Effector memory CD8-positive, alpha-beta T cell (primary cell): ENCODE measurements at regions not wholly inside any gene's neighbourhood (a gene's known extent, or its start where the extent isn't known, plus 50 kb on each side); places are given as distances from the start of the nearest gene placed in this dataset.

Experiments used
- ATAC-seq: fragments of 150-1000 bp; cut with Tn5 transposase; replicated peaks from 2 replicates; pipeline ENCODE4 v1.10.0; 2021; ENCODE audit warnings: mild to moderate bottlenecking, moderate library complexity
- DNase-seq, 3 experiments: peaks; one replicate each; pipeline ENCODE4 v3.0.0; 2021
- H3K27ac Mint-ChIP-seq, 2 donors: one replicate each; pipeline ENCODE4 v1.8.0; 2022; ENCODE audit warnings: mild to moderate bottlenecking in 2 of 2, mixed read lengths in 2 of 2, moderate library complexity in 2 of 2
- H3K27me3 Mint-ChIP-seq, 2 donors: one replicate each; pipeline ENCODE4 v1.8.0; 2022; ENCODE audit warnings: mixed read lengths in 2 of 2
- H3K36me3 Mint-ChIP-seq: one replicate; pipeline ENCODE4 v1.8.0; 2022; ENCODE audit warnings: mild to moderate bottlenecking, moderate library complexity, mixed read lengths; ENCODE audit not compliant: insufficient read depth
- H3K4me1 Mint-ChIP-seq, 2 donors: one replicate each; pipeline ENCODE4 v1.8.0; 2022; ENCODE audit warnings: low read depth in 2 of 2, mixed read lengths in 2 of 2
- H3K4me3 Mint-ChIP-seq, 2 donors: one replicate each; pipeline ENCODE4 v1.8.0; 2022; ENCODE audit warnings: mild to moderate bottlenecking in 2 of 2, mixed read lengths in 2 of 2, moderate library complexity in 2 of 2
- H3K9me3 Mint-ChIP-seq, 2 donors: one replicate each; pipeline ENCODE4 v1.8.0; 2022; ENCODE audit warnings: mixed read lengths in 2 of 2

DNA sequence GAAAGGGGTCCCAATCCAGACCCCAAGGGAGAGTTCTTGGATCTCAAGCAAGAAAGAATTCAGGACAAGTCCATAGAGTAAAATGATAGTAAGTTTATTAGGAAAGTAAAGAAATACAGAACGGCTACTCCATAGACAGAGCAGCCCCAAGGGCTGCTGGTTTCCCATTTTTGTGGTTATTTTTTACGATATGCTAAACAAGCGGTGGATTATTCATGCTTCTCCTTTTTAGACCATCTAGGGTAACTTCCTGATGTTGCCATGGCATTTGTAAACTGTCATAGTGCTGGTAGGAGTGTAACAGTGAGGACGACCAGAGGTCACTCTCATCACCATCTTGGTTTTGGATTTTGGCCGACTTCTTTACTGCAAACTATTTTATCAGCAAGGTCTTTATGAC is 1033.4 kb downstream of the SORCS3 start:
- DNase-seq (no peak), ATAC-seq (no peak)
- Mint-ChIP-seq H3K4me1 (no peaks in the 10 kb centered on the region), H3K9me3 (peaks cover 14 to 15% of the 10 kb centered on the region in 2 donors), H3K27ac (no peak overlapping the region), H3K27me3 (no peaks in the 10 kb centered on the region), H3K36me3 (no peaks in the 10 kb centered on the region), H3K4me3 (no peak overlapping the region)

DNA sequence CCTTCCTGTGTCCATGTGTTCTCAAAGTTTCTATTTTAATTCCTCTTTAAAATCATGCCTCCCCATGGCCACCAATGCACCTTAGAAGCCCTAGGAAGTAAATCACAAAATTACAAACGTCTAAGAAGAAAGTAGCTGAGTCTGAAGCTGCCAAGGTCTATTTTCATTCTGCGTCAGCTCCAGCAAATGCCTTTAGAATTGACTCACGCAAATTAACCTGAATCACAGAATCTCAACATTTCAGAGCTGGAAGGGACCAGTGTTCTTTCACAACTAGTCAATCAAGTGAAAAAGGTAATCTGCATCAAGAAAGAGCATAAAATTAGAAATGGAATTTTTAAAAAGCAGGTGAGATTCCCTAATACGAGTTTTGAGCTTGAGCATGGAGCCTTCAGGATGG is 1017.6 kb downstream of the SORCS3 start:
- Mint-ChIP-seq H3K9me3 (peaks cover 7 to 22% of the 10 kb centered on the region in 2 donors), H3K27me3 (no peaks in the 10 kb centered on the region), H3K4me3 (no peak overlapping the region), H3K4me1 (no peaks in the 10 kb centered on the region), H3K36me3 (no peaks in the 10 kb centered on the region), H3K27ac (no peak overlapping the region)
- ATAC-seq (no peak), DNase-seq (no peak)

DNA sequence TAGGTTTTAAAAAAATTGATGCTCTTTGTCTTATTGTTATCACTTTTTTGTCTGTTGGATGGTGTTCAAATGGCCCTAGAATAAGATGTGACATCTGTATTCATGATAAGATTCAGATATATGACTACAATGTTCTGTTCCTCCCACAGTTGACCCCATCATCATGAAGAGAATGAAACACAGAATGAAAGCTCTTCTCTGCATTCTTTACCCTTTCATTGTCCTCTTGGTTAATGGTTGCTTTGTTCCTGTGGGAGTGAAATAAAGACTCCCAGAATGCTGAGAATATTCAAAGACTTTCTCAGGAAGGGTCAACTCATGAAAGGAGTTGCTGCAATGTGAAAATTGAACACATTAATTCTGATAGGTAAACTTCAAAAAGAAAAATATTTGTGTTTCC is 1015.8 kb downstream of the SORCS3 start:
- no peak for ATAC-seq
- H3K4me3 Mint-ChIP-seq: no peak overlapping the region
- no peaks in the 10 kb centered on the region for H3K36me3 Mint-ChIP-seq

DNA sequence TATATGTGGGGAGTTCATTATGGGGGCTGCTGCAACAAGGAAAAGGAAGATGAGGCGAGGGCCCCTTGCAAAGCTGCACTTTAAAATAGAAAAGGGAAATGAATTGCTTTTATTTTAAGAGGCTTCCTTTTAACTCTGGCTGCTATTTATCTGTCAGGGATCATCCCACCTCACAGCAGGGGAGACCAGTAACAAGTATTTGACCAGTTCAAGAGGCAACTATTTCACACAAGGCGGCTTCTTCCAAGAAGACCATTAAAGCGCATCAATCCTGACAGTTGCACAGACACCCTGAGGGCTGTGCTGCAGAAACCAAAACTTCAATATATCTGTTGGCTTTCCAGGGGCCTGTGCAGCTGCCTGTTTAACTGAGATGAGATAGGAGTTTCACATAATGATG is 1009.2 kb downstream of the SORCS3 start:
- no peak for ATAC-seq
- Mint-ChIP-seq H3K27me3 (no peaks in the 10 kb centered on the region), H3K36me3 (no peaks in the 10 kb centered on the region), H3K9me3 (peaks cover 5 to 22% of the 10 kb centered on the region in 2 donors), H3K4me3 (no peak overlapping the region), H3K27ac (no peak overlapping the region), H3K4me1 (no peaks in the 10 kb centered on the region)
- no peak for DNase-seq

More for the DNA sequence above, 1015.8 kb downstream of the SORCS3 start:
- Mint-ChIP-seq H3K27ac (no peak overlapping the region), H3K27me3 (no peaks in the 10 kb centered on the region), H3K9me3 (peaks cover 2 to 17% of the 10 kb centered on the region in 2 donors), H3K4me1 (no peaks in the 10 kb centered on the region)
- DNase-seq: no peak

DNA sequence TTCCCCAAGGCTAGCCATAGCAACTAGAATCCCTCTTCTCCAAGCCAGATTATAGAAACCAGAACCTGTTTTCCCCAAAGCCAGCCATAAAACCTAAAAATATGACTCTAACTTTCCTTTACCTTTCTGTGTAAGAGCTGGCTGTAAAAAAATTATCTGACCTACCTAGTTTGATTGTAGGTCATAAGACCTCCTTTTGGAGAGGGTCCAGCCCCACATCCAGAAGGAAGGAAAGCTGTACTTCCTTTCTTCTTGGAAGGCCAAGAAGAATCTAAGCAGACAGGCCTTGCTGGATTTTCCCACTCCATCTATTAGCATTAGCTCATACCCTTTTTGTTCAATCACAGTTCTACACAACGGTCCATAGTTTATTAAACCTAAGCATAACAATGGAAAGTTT is 1006.3 kb downstream of the SORCS3 start:
- ATAC-seq: no peak
- Mint-ChIP-seq H3K27ac (no peak overlapping the region), H3K4me1 (no peaks in the 10 kb centered on the region), H3K27me3 (no peaks in the 10 kb centered on the region), H3K9me3 (peaks cover 6 to 26% of the 10 kb centered on the region in 2 donors), H3K4me3 (no peak overlapping the region), H3K36me3 (no peaks in the 10 kb centered on the region)
- no peak for DNase-seq

DNA sequence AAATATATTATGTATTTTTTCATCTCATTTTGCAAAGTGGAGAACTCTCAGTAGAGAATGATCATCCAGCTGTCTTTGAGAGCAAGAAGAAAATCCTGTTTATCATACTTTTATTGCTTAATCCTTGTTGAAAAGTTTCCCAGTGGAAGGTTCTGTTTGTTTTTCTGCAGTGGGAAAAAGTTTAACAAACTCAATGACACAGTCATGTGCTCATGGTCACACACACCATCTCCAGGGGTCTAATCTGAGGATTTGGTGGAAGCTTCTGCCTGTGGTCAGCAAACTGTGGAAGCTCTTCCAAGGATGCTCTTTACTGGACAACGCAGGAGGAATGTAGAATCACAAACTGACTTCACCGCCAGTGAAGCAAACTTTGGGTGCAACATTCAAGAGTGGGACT is 1003.9 kb downstream of the SORCS3 start:
- Mint-ChIP-seq H3K27ac (no peak overlapping the region), H3K27me3 (no peaks in the 10 kb centered on the region), H3K9me3 (peaks cover 4 to 24% of the 10 kb centered on the region in 2 donors), H3K4me3 (no peak overlapping the region), H3K4me1 (no peaks in the 10 kb centered on the region), H3K36me3 (no peaks in the 10 kb centered on the region)
- no peak for ATAC-seq
- no peak for DNase-seq

DNA sequence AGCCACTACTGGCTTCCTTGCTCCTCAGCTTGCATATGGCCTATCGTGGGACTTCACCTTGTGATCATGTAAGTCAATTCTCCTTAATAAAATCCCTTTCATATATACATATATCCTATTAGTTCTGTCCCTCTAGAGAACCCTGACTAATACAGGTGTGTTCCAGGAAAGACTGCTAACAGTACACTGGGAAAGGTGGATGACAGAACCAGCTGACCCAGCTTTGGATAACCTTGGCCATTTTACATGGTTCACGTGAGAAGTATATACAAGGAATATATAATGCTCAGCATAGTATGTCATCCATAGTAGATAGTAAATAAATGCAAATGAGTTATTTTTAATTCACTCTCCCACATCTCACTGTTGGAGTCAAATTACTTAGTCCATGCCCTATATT is 1003.5 kb downstream of the SORCS3 start:
- Mint-ChIP-seq H3K9me3 (peaks cover 4 to 20% of the 10 kb centered on the region in 2 donors), H3K27ac (no peak overlapping the region), H3K4me1 (no peaks in the 10 kb centered on the region), H3K36me3 (no peaks in the 10 kb centered on the region), H3K27me3 (no peaks in the 10 kb centered on the region), H3K4me3 (no peak overlapping the region)
- no peak for ATAC-seq
- no peak for DNase-seq

DNA sequence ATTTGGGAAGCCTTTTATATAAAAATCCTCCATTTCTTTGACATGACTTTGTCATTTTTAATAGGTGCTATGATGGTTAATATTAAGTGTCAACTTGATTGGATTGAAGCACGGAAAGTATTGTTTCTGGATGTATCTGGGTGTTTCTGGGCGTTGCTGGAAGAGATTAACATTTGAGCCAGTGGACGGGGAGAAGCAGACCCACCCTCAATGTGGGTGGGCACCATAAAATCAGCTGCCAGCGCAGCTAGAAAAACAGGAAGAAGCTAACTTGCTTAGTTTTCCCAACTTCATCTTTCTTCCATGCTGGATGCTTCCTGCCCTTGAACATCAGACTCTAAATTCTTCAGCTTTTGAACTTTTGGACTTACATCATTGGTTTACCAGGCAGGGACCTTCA is 1003.0 kb downstream of the SORCS3 start:
- DNase-seq (no peak), ATAC-seq (no peak)
- H3K27me3 Mint-ChIP-seq: no peaks in the 10 kb centered on the region
- H3K27ac Mint-ChIP-seq: no peak overlapping the region
- no peaks in the 10 kb centered on the region for H3K36me3 Mint-ChIP-seq
- H3K4me1 Mint-ChIP-seq: no peaks in the 10 kb centered on the region
- peaks cover 4 to 19% of the 10 kb centered on the region in 2 donors for H3K9me3 Mint-ChIP-seq
- no peak overlapping the region for H3K4me3 Mint-ChIP-seq

DNA sequence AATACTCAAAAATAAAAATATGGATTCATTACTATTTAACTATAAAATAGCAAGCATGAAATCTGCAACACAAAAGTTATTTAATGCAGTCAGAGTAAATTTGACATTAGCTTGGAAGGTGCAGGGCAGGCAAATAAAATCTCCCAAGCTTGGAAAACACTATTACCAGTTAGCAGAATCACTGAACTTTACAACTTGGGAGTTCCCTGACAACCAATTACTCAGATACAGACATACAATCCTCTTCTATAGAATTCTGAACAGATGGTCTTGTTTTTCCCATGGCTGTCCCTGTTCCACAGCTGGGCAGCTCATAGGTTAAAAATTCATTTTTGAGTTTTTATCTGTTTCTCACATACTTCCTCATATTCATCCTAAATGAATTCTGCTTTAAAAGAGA is 1002.6 kb downstream of the SORCS3 start:
- Mint-ChIP-seq H3K27ac (no peak overlapping the region), H3K4me1 (no peaks in the 10 kb centered on the region), H3K9me3 (peaks cover 4 to 19% of the 10 kb centered on the region in 2 donors), H3K36me3 (no peaks in the 10 kb centered on the region), H3K27me3 (no peaks in the 10 kb centered on the region), H3K4me3 (no peak overlapping the region)
- DNase-seq (no peak), ATAC-seq (no peak)

DNA sequence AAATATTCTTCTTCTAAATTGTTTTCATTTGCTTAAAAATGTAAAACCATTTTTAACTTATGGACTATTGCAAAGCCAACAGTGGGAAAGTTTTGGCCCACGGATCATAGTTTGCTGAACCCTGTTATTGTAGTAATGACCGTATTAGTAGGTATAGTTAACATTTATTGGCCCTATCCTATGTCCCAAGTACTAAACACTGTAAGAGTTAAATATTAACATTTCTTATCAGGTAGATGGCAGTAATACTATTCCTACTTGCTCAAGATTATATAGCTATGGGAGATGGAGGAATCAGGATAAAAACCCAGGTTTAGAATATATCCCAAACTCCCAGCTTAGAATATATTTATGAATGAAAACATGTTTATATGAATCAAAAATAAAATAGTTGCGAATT is 993.2 kb downstream of the SORCS3 start:
- H3K4me3 Mint-ChIP-seq: no peak overlapping the region
- H3K27ac Mint-ChIP-seq: no peak overlapping the region
- no peaks in the 10 kb centered on the region for H3K4me1 Mint-ChIP-seq
- no peaks in the 10 kb centered on the region for H3K27me3 Mint-ChIP-seq
- H3K36me3 Mint-ChIP-seq: no peaks in the 10 kb centered on the region
- H3K9me3 Mint-ChIP-seq: peaks cover 0 to 8% of the 10 kb centered on the region in 2 donors
- ATAC-seq (no peak), DNase-seq (no peak)

DNA sequence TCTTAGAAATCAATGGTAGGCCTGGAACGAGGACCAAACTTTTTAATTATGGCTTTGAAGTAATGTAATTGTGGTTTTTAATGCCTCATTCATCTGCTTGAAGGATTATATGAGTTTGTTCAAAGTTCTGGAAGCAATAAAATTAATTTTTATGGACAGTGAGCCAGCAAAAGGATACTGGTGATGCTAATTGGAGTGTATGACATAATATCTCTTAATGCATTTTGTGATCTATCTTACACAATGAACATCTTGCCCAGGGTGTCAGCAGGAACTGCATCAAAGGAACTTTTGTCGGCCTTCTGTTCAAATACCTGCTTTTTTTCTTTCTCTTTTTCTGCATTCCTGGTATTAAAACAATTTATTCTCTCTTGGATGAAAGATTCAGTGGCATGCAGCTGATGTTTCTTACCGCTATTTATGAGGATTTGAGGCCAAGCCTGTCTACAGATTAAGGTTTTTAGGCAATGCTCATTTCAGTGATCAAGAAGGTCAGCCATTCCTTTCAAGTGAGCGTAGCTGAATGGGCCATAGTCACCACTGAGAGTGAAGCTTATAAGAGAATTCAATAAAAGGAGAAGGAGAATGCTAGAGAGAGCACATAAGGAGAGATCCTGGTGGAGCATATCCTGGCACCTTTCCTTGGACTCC is 974.8 kb downstream of the SORCS3 start:
- ATAC-seq: no peak
- peaks cover 16 to 27% of the 10 kb centered on the region in 2 donors for H3K9me3 Mint-ChIP-seq
- DNase-seq: no peak

DNA sequence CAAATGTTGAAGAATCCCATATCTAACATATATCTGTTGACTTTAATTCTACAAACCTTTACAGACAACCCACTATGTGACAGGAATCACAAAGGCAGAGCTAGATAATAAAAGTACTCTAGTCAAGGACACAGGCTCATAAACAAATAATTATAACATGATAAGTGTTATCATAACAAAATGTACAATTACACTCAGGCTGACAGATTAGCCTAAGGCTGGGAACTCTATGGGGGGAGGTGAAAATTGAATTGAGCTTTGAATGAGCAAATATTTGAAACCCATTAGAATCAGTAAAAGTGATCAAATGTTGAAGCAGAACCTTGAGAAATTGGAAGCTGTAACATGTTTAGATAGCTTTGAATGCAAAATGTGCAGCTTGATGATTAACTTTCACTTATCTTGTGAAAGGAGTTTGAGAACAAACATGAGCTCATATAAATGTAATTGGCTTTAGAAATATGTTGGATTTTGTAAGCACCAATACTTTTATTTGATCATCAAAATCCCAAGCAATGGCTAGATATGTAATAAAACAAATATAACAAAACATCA is 970.2 kb downstream of the SORCS3 start:
- Mint-ChIP-seq H3K27ac (no peak overlapping the region), H3K4me1 (no peaks in the 10 kb centered on the region), H3K9me3 (peaks cover 6 to 9% of the 10 kb centered on the region in 2 donors), H3K4me3 (no peak overlapping the region), H3K36me3 (no peaks in the 10 kb centered on the region), H3K27me3 (no peaks in the 10 kb centered on the region)
- ATAC-seq: no peak
- DNase-seq: no peak

More for the DNA sequence above, 974.8 kb downstream of the SORCS3 start:
- Mint-ChIP-seq H3K27ac (no peak overlapping the region), H3K36me3 (no peaks in the 10 kb centered on the region), H3K4me3 (no peak overlapping the region), H3K27me3 (no peaks in the 10 kb centered on the region), H3K4me1 (no peaks in the 10 kb centered on the region)

DNA sequence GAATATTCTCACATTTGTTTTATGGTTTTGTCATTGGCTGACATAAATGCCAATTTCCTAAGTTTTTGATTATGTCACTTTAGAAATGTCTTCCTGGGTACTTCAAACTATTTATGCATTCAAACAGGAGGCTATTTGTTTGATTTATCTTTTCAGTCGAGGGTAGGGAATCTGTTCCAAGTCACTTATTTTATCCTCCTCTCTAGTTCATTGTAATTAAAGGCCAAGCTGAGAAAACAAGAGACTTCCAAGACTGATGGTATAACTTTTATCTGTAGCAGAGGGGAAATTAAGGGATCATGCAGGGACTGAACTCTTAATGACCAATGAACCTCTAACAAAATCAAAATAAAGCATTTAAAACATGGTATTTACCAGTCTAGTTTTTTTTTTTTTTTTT is 968.4 kb downstream of the SORCS3 start:
- Mint-ChIP-seq H3K27ac (no peak overlapping the region), H3K4me1 (no peaks in the 10 kb centered on the region), H3K27me3 (no peaks in the 10 kb centered on the region), H3K36me3 (no peaks in the 10 kb centered on the region), H3K9me3 (peaks cover 6 to 7% of the 10 kb centered on the region in 2 donors), H3K4me3 (no peak overlapping the region)
- DNase-seq (no peak), ATAC-seq (no peak)

DNA sequence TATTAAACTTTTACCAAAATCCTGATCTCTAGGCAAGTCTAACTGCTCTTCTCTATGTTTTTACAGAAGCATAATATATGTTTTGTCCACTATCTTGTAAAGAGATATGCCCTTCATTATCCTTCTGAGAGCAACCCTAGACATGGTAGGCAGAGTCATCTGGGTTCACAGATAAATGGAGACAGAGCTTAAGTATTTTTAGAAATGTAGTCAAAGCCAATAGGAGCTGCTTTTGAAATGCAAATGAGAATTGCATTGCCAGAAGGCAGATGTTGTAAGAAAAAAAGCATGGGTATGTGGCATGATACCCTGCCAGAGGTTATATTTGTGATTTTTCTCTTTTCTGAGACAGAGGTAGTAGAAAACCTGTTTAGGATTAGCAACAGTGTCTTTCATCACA is 964.8 kb downstream of the SORCS3 start:
- H3K27ac Mint-ChIP-seq: no peak overlapping the region
- H3K4me1 Mint-ChIP-seq: no peaks in the 10 kb centered on the region
- H3K4me3 Mint-ChIP-seq: no peak overlapping the region
- DNase-seq: no peak
- H3K9me3 Mint-ChIP-seq: peaks cover 7% of the 10 kb centered on the region in 2 donors
- ATAC-seq: no peak
- no peaks in the 10 kb centered on the region for H3K36me3 Mint-ChIP-seq
- H3K27me3 Mint-ChIP-seq: no peaks in the 10 kb centered on the region
